ENCODE measurements at regions not wholly inside any gene's neighbourhood (a gene's known extent, or its start where the extent isn't known, plus 50 kb on each side); places are given as distances from the start of the nearest gene placed in this dataset.
"Not testable (repeated sequence)": the region's sequence is repeated elsewhere in the genome, so short reads cannot be mapped to it uniquely, and the experiment has no call there.

DNA sequence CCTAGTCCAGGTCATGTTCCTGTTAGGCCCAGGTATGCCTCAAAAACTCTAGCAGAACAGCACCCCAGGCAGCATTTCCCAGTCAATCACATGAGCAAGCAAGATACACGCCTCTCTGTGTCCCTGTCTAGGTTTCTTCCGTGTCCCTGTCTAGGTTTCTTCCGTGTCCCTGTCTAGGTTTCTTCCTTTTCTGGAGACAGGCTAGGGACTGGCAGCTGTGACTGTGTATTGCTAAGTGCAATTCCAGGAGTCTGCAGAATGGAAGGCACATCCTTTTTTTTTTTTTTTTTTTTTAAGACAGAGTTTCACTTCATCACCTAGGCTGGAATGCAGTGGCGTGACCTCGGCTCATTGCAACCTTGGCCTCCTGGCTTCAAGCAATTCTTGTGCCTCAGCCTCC lies 77.6 kb downstream of the SETD4 start:
- Histone ChIP-seq H3K36me3 (replicated peaks; ENCODE audit: control insufficient read depth, insufficient read depth, low read length) (no peaks in the 10 kb centered on the region), H3K27me3 (ENCODE audit: control insufficient read depth, insufficient read depth, low read length) (no peaks in the 10 kb centered on the region; the same call in 1 of the 2 replicates), H3K4me3 (ENCODE audit: insufficient read depth, low read depth, low read length) (no peak overlapping the region)
- DNase-seq: no peak

DNA sequence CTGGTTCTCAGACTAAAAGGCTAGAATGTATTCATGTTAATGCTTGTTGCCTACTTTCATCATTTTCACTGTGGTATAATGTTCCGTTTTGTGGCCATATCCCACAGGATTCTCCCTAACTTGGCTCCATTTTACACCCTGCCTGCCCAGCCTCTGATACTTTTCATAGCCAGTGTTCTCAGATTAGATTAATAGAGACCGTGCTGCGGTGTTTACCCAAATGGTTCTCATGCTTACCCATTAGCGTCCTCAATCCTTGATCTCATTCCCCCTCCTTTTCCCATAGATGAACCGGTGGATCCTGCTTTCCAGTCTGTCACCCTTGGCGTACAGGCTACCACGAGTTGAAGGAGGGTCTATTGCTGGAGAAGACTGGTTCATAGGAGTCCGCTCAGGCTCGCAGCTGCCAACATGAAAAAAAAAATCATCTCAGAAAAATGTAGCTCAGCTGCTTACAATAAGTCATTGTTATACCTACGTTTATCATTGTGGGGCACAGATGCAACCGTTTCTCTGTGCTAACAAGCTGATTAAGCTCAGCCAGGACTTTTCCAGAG lies 78.7 kb downstream of the SETD4 start:
- no peak for DNase-seq
- H3K27me3 ChIP-seq (ENCODE audit: control insufficient read depth, insufficient read depth, low read length): no peaks in the 10 kb centered on the region
- H3K4me3 ChIP-seq (ENCODE audit: insufficient read depth, low read depth, low read length): no peak overlapping the region
- no peaks in the 10 kb centered on the region for H3K36me3 ChIP-seq (replicated peaks; ENCODE audit: control insufficient read depth, insufficient read depth, low read length)

GRCh38 chr21:35980821-35981220 lies 79.5 kb downstream of the SETD4 start:
- DNase-seq: no peak
- Histone ChIP-seq H3K4me3 (ENCODE audit: insufficient read depth, low read depth, low read length) (no peak overlapping the region), H3K36me3 (replicated peaks; ENCODE audit: control insufficient read depth, insufficient read depth, low read length) (no peaks in the 10 kb centered on the region), H3K27me3 (ENCODE audit: control insufficient read depth, insufficient read depth, low read length) (no peaks in the 10 kb centered on the region)

GRCh38 chr21:35977860-35978259 lies 82.5 kb downstream of the SETD4 start:
- DNase-seq; H3K36me3 ChIP-seq (replicated peaks; ENCODE audit: control insufficient read depth, insufficient read depth, low read length); H3K27me3 ChIP-seq (ENCODE audit: control insufficient read depth, insufficient read depth, low read length): not testable (repeated sequence)

DNA sequence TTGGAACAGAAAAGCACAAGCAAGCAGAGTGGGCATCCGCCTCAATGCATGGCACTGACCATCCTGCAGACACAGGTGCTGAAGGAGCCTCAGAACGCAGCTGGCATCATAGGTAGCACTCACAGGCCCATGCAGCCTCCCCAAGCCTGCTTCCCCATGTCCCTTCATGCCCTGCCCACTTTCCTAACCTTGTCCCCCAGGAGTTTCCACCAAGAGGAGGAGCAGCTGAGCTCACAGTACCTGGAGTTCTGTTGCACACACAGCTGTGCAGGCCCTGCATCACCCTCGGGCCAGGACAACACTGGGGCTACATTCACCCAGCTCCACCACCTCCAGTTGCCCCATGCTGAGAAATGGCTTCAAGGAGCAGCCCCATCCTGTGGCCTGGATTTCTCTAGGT lies 83.4 kb downstream of the SETD4 start:
- DNase-seq: no peak
- H3K27me3 ChIP-seq (ENCODE audit: control insufficient read depth, insufficient read depth, low read length): no peaks in the 10 kb centered on the region
- no peak overlapping the region for H3K4me3 ChIP-seq (ENCODE audit: insufficient read depth, low read depth, low read length)
- no peaks in the 10 kb centered on the region for H3K36me3 ChIP-seq (replicated peaks; ENCODE audit: control insufficient read depth, insufficient read depth, low read length)

More at GRCh38 chr21:35977860-35978259, 82.5 kb downstream of the SETD4 start:
- not testable (repeated sequence) for H3K4me3 ChIP-seq (ENCODE audit: insufficient read depth, low read depth, low read length)

GRCh38 chr21:35976481-35976880 lies 83.8 kb downstream of the SETD4 start:
- DNase-seq: no peak
- Histone ChIP-seq H3K27me3 (ENCODE audit: control insufficient read depth, insufficient read depth, low read length) (no peaks in the 10 kb centered on the region), H3K4me3 (ENCODE audit: insufficient read depth, low read depth, low read length) (no peak overlapping the region), H3K36me3 (replicated peaks; ENCODE audit: control insufficient read depth, insufficient read depth, low read length) (no peaks in the 10 kb centered on the region)

DNA sequence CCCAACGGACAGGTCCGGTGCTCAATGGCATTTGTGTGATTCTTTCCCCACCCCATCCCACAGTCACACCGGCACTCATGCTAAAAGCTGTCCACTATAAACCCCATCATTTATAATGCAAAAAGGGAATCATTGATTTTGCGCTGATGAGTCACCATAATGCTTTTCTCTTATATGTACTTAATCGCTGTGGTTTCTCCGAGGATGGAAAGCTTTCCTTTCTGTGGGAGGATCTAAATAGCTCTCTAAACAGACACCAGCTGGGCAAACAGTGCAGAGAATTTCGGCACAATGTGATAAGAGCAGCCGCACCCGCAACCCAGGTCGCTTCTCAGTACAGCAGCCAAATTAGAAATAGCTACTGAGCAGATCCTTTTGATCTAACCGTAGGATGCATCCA lies 85.6 kb downstream of the SETD4 start:
- H3K27me3 ChIP-seq (ENCODE audit: control insufficient read depth, insufficient read depth, low read length): no peaks in the 10 kb centered on the region
- DNase-seq: no peak
- H3K4me3 ChIP-seq (ENCODE audit: insufficient read depth, low read depth, low read length): no peak overlapping the region
- no peaks in the 10 kb centered on the region for H3K36me3 ChIP-seq (replicated peaks; ENCODE audit: control insufficient read depth, insufficient read depth, low read length)

DNA sequence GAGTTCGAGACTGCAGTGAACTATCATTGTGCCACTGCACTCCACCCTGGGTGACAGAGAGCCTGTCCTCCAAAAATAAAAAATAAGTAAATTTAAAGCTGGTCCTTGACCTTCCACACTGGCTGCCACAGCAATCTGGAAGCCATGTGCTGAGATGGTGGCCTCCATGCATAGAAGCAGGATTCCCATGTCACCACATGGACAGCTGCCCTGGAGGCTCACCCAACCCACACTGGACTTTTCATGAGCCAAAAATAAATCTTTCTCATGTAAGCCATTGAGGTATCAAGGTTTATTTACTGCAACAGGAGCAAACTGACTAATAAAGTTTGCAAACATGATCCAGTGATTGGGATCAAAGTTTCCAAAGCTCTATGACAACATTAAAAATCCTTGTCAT lies 88.5 kb downstream of the SETD4 start:
- no peaks in the 10 kb centered on the region for H3K27me3 ChIP-seq (ENCODE audit: control insufficient read depth, insufficient read depth, low read length)
- no peak overlapping the region for H3K4me3 ChIP-seq (ENCODE audit: insufficient read depth, low read depth, low read length)
- no peak for DNase-seq
- H3K36me3 ChIP-seq (replicated peaks; ENCODE audit: control insufficient read depth, insufficient read depth, low read length): no peaks in the 10 kb centered on the region

- Histone ChIP-seq H3K27me3 (ENCODE audit: control insufficient read depth, insufficient read depth, low read length) (no peaks in the 10 kb centered on the region), H3K36me3 (replicated peaks; ENCODE audit: control insufficient read depth, insufficient read depth, low read length) (no peaks in the 10 kb centered on the region), H3K4me3 (ENCODE audit: insufficient read depth, low read depth, low read length) (no peak overlapping the region)
- DNase-seq: no peak
Measured at GRCh38 chr21:35969281-35969680, 91.0 kb downstream of the SETD4 start.

DNA sequence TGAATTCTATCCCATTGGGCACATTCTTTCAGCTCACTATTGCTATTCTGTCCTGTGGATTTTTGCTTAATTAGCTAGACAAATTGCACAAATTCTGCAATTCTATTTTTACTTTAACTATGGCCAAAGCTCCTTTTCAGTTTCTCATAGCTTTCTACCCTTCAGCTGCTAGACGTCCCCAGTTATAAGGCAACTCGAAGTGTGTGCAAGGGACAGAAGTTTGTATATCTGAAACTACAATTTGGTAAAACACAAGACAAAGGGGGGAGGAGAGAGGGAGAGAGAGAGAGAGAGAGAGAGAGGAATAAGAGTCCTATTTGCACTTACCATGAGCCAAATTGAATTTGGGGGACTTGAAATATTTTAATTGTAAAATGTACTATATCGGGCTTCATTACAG lies 91.8 kb downstream of the SETD4 start:
- no peak for DNase-seq
- no peaks in the 10 kb centered on the region for H3K36me3 ChIP-seq (replicated peaks; ENCODE audit: control insufficient read depth, insufficient read depth, low read length)
- H3K4me3 ChIP-seq (ENCODE audit: insufficient read depth, low read depth, low read length): no peak overlapping the region
- H3K27me3 ChIP-seq (ENCODE audit: control insufficient read depth, insufficient read depth, low read length): no peaks in the 10 kb centered on the region

GRCh38 chr21:35965699-35966098 lies 94.6 kb downstream of the SETD4 start:
- no peak for DNase-seq

DNA sequence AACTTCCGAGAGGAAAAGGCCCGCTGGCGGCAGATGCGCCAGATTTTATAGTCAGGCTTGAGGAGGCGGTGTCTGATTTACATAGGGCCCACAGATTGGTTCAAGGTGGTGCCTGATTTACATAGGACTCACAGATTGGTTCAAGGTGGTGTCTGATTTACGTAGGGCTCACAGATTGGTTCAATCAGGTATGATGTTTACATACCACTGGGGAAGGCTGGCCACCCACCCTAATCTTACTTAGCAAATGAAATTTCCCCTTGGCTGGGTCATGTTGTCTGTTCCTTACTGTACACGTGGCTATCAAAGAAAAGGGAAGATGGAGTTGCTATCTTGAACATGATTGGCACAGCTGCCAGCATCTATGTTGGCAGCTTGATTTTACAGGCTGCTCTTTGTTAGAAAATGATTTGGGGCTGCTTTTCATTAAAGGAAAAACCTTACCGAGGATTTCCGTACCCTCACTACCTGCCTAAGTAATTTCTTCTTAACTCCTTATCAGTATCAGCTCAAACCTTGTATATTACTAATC lies 96.3 kb downstream of the SETD4 start:
- DNase-seq: no peak
- Histone ChIP-seq H3K27me3 (ENCODE audit: control insufficient read depth, insufficient read depth, low read length) (no peaks in the 10 kb centered on the region), H3K36me3 (replicated peaks; ENCODE audit: control insufficient read depth, insufficient read depth, low read length) (no peaks in the 10 kb centered on the region), H3K4me3 (ENCODE audit: insufficient read depth, low read depth, low read length) (no peak overlapping the region)

More at GRCh38 chr21:35965699-35966098, 94.6 kb downstream of the SETD4 start:
- Histone ChIP-seq H3K4me3 (ENCODE audit: insufficient read depth, low read depth, low read length) (no peak overlapping the region), H3K27me3 (ENCODE audit: control insufficient read depth, insufficient read depth, low read length) (no peaks in the 10 kb centered on the region), H3K36me3 (replicated peaks; ENCODE audit: control insufficient read depth, insufficient read depth, low read length) (no peaks in the 10 kb centered on the region)

- H3K36me3 ChIP-seq (replicated peaks; ENCODE audit: control insufficient read depth, insufficient read depth, low read length): no peaks in the 10 kb centered on the region
- no peak for DNase-seq
- no peak overlapping the region for H3K4me3 ChIP-seq (ENCODE audit: insufficient read depth, low read depth, low read length)
- no peaks in the 10 kb centered on the region for H3K27me3 ChIP-seq (ENCODE audit: control insufficient read depth, insufficient read depth, low read length)
Measured at GRCh38 chr21:35962917-35963316, 97.4 kb downstream of the SETD4 start.

- Histone ChIP-seq H3K27me3 (ENCODE audit: control insufficient read depth, insufficient read depth, low read length) (no peaks in the 10 kb centered on the region), H3K36me3 (replicated peaks; ENCODE audit: control insufficient read depth, insufficient read depth, low read length) (no peaks in the 10 kb centered on the region), H3K4me3 (ENCODE audit: insufficient read depth, low read depth, low read length) (no peak overlapping the region)
- no peak for DNase-seq
Measured at GRCh38 chr21:35954066-35954465, 106.3 kb downstream of the SETD4 start.

GRCh38 chr21:35953597-35953996 lies 106.7 kb downstream of the SETD4 start:
- no peak for DNase-seq
- Histone ChIP-seq H3K4me3 (ENCODE audit: insufficient read depth, low read depth, low read length) (no peak overlapping the region), H3K27me3 (ENCODE audit: control insufficient read depth, insufficient read depth, low read length) (no peaks in the 10 kb centered on the region), H3K36me3 (replicated peaks; ENCODE audit: control insufficient read depth, insufficient read depth, low read length) (no peaks in the 10 kb centered on the region)
